Adrenal gland (tissue), 9 donors: ENCODE measurements at regions not wholly inside any gene's neighbourhood (a gene's known extent, or its start where the extent isn't known, plus 50 kb on each side); places are given as distances from the start of the nearest gene placed in this dataset.
A peak's percentile ranks its signal among the peaks of the same experiment; 100 is the strongest.
"Not testable (repeated sequence)": the region's sequence is repeated elsewhere in the genome, so short reads cannot be mapped to it uniquely, and the experiment has no call there.

Experiments
- DNase-seq, 7 donors: peaks; one replicate each; pipeline ENCODE4 v3.0.0-alpha.2; 2019 to 2020
- H3K27ac ChIP-seq, 5 donors: fragments of 200-600 bp; sonication (generic) in 4 of 5; 1 replicate in 3 of 5; 2 replicates in 2 of 5; pipeline versions ENCODE4 v1.5.1 to v1.8.0; 2016 to 2020; ENCODE audit warnings: mild to moderate bottlenecking in 1 of 5
- H3K27me3 ChIP-seq: fragments of 200-600 bp; 2 replicates; pipeline ENCODE4 v1.8.0; 2021
- H3K36me3 ChIP-seq, 2 donors: fragments of 200-600 bp; replicated peaks in 1 of 2; 1 replicate in 1 of 2; 2 replicates in 1 of 2; pipeline versions ENCODE4 v1.5.1 to v1.8.0; 2018 to 2022
- H3K4me1 ChIP-seq, 2 donors: fragments of 200-600 bp; replicated peaks in 1 of 2; 1 replicate in 1 of 2; 2 replicates in 1 of 2; pipeline versions ENCODE4 v1.5.1 to v1.8.0; 2018 to 2021
- H3K4me3 ChIP-seq, 4 donors: fragments of 200-600 bp; sonication (generic) in 3 of 4; one replicate each; pipeline ENCODE4 v1.5.1; 2016 to 2018
- H3K9me3 ChIP-seq, 3 donors: fragments of 200-600 bp; sonication (generic) in 1 of 3; replicated peaks in 1 of 3; 1 replicate in 2 of 3; 2 replicates in 1 of 3; pipeline versions ENCODE4 v1.5.1 to v1.8.0; 2016 to 2021
- WGBS, 4 donors: extraction: QIAGEN DNeasy Blood & Tissue Kit in 2 of 4; methylation state at CpG; one replicate each; pipeline versions ENCODE4 v1.1.5 to v1.1.7; 2013 to 2017; 5-methylcytosine and 5-hydroxymethylcytosine counted together
- intact Hi-C, 2 donors: fragments of 100-400 bp; cut with DNase I; formaldehyde crosslinking; loops; one replicate each; pipeline versions ENCODE4 v1.14.1 to v1.15.0; 2022 to 2023
- donor health status: healthy with polysubstance abuse.
- donor health status: Bipolar disorder and iron deficiency.
- donor health status: DM: yes; HTN: yes; CAD: no.
- donor health status: DM: no; HTN: no; CAD: no.
- donor health status: DM: no; HTN: no; CAD: no.

GRCh38 chr5:21535114-21535513, 1318.0 kb downstream of the CDH12 start:
- H3K4me3 ChIP-seq, intact Hi-C loops, H3K27me3 ChIP-seq: not testable (repeated sequence)

GRCh38 chr5:21521157-21521556, 1332.0 kb downstream of the CDH12 start:
- H3K4me1 ChIP-seq, H3K27me3 ChIP-seq, H3K36me3 ChIP-seq, DNase-seq, H3K4me3 ChIP-seq, H3K9me3 ChIP-seq, intact Hi-C loops, H3K27ac ChIP-seq: not testable (repeated sequence)
- WGBS, 4 donors, result 96 to 100% (median 98%) methylated on average over 2 of the region's 2 CpGs

More at GRCh38 chr5:21535114-21535513, 1318.0 kb downstream of the CDH12 start:
- H3K27ac ChIP-seq, H3K4me1 ChIP-seq, DNase-seq, H3K36me3 ChIP-seq, H3K9me3 ChIP-seq: not testable (repeated sequence)

GRCh38 chr5:21496926-21497325, 1356.2 kb downstream of the CDH12 start:
- peaks cover 0 to 11% of the 10 kb centered on the region in 2 donors for H3K36me3 ChIP-seq
- DNase-seq, H3K4me1 ChIP-seq, intact Hi-C loops, H3K27me3 ChIP-seq, H3K4me3 ChIP-seq, H3K9me3 ChIP-seq, H3K27ac ChIP-seq: not testable (repeated sequence)
- 97 to 100% (median 99%) methylated on average over 3 to 8 of the region's 11 CpGs for WGBS, 4 donors

GRCh38 chr5:21496056-21496455, 1357.1 kb downstream of the CDH12 start:
- H3K4me3 ChIP-seq, H3K4me1 ChIP-seq, H3K27me3 ChIP-seq, intact Hi-C loops, H3K9me3 ChIP-seq, H3K27ac ChIP-seq: not testable (repeated sequence)
- 85 to 95% (median 94%) methylated on average over 7 to 8 of the region's 8 CpGs for WGBS, 4 donors
- peaks cover 0 to 13% of the 10 kb centered on the region in 2 donors for H3K36me3 ChIP-seq
- peak in 1 of 7 donors; percentile 18 for DNase-seq

- H3K27ac ChIP-seq, DNase-seq, H3K4me1 ChIP-seq, H3K9me3 ChIP-seq, H3K4me3 ChIP-seq, intact Hi-C loops, H3K27me3 ChIP-seq: not testable (repeated sequence)
- WGBS, 4 donors, result 88 to 96% (median 95%) methylated on average over 6 of the region's 6 CpGs
- H3K36me3 ChIP-seq, result peaks cover 0 to 13% of the 10 kb centered on the region in 2 donors
Observed at GRCh38 chr5:21495235-21495634, 1357.9 kb downstream of the CDH12 start.

GRCh38 chr5:21494033-21494432, 1359.1 kb downstream of the CDH12 start:
- intact Hi-C loops, H3K9me3 ChIP-seq: not testable (repeated sequence)

GRCh38 chr5:21491182-21491581, 1362.0 kb downstream of the CDH12 start:
- intact Hi-C loops, result not testable (repeated sequence)
- WGBS, 4 donors, result 93 to 99% (median 98%) methylated on average over 6 of the region's 6 CpGs

More at GRCh38 chr5:21494033-21494432, 1359.1 kb downstream of the CDH12 start:
- not testable (repeated sequence) for DNase-seq, H3K27me3 ChIP-seq, H3K27ac ChIP-seq, H3K4me3 ChIP-seq, H3K4me1 ChIP-seq
- peaks cover 0 to 13% of the 10 kb centered on the region in 2 donors for H3K36me3 ChIP-seq
- WGBS, 4 donors, result 94 to 98% (median 97%) methylated on average over 4 to 7 of the region's 8 CpGs

GRCh38 chr5:21488828-21489227, 1364.3 kb downstream of the CDH12 start:
- H3K36me3 ChIP-seq, H3K27ac ChIP-seq, intact Hi-C loops, H3K9me3 ChIP-seq, H3K4me3 ChIP-seq, H3K27me3 ChIP-seq, H3K4me1 ChIP-seq: not testable (repeated sequence)
- DNase-seq, result peak in 1 of 7 donors; percentile 59
- WGBS, 4 donors, result 96 to 98% (median 97%) methylated on average over 6 of the region's 6 CpGs

More at GRCh38 chr5:21491182-21491581, 1362.0 kb downstream of the CDH12 start:
- not testable (repeated sequence) for H3K4me1 ChIP-seq, H3K4me3 ChIP-seq, H3K27me3 ChIP-seq, H3K9me3 ChIP-seq, H3K27ac ChIP-seq
- peak in 1 of 7 donors; percentile 60 for DNase-seq
- peaks cover 0 to 13% of the 10 kb centered on the region in 2 donors for H3K36me3 ChIP-seq
